Esophagus squamous epithelium (tissue), 5 donors: ENCODE measurements at regions not wholly inside any gene's neighbourhood (a gene's known extent, or its start where the extent isn't known, plus 50 kb on each side); places are given as distances from the start of the nearest gene placed in this dataset.

Experiments
- DNase-seq: peaks from one replicate; lab custom pipeline; 2025; lab: John Stamatoyannopoulos, UW
- H3K27ac ChIP-seq, 4 donors: fragments of 200-600 bp; sonication (generic); one replicate each; pipeline ENCODE4 v1.5.1; 2016 to 2019; ENCODE audit warnings: mild to moderate bottlenecking in 1 of 4
- H3K27me3 ChIP-seq, 4 donors: fragments of 200-600 bp; sonication (generic); 1 replicate in 3 of 4; 2 replicates in 1 of 4; pipeline versions ENCODE4 v1.5.1 to v1.6.0; 2017 to 2021; ENCODE audit warnings: antibody characterized with exemption in 1 of 4
- H3K36me3 ChIP-seq, 3 donors: fragments of 200-600 bp; sonication (generic); one replicate each; pipeline ENCODE4 v1.5.1; 2016 to 2019
- H3K4me1 ChIP-seq, 3 donors: fragments of 200-600 bp; sonication (generic); one replicate each; pipeline ENCODE4 v1.5.1; 2017 to 2019
- H3K4me3 ChIP-seq, 4 donors: fragments of 200-600 bp; sonication (generic); 1 replicate in 3 of 4; 2 replicates in 1 of 4; pipeline ENCODE4 v1.5.1; 2016 to 2019; ENCODE audit warnings: mild to moderate bottlenecking in 2 of 4, moderate library complexity in 1 of 4
- H3K9me3 ChIP-seq, 3 donors: fragments of 200-600 bp; sonication (generic); one replicate each; pipeline ENCODE4 v1.5.1; 2016 to 2019
- POLR2A ChIP-seq, 4 donors: fragments of 450-650 bp; IDR thresholded peaks; one replicate each; pipeline ENCODE4 v1.6.1; 2017; ENCODE audit warnings: antibody characterized with exemption in 4 of 4, mild to moderate bottlenecking in 4 of 4, moderate library complexity in 3 of 4
- WGBS, 2 donors: methylation state at CpG; one replicate each; pipeline ENCODE4 v1.1.5; 2018; 5-methylcytosine and 5-hydroxymethylcytosine counted together
- intact Hi-C: fragments of 100-400 bp; cut with DNase I; formaldehyde crosslinking; loops from one replicate; pipeline ENCODE4 v1.15.0; 2022
- TF ChIP-seq, protein P1 (sequence below), 6 experiments: fragments of 450-650 bp in 4 of 6; fragments of 200-600 bp in 2 of 6; sonication (generic) in 2 of 6; IDR thresholded peaks; one replicate each; pipeline ENCODE4 v1.5.1; 2016 to 2019; ENCODE audit warnings: antibody characterized with exemption in 6 of 6, mild to moderate bottlenecking in 4 of 6, moderate library complexity in 4 of 6
- donor health status: DM: yes; HTN: yes; CAD: no.

- Histone ChIP-seq H3K36me3 (no peaks in the 10 kb centered on the region), H3K4me3 (no peak overlapping the region), H3K4me1 (peaks cover 25 to 76% (median 32%) of the 10 kb centered on the region in 3 donors), H3K9me3 (no peaks in the 10 kb centered on the region), H3K27ac (peak overlapping the region in 3 of 4 donors; percentile 40 to 78 (median 64)), H3K27me3 (no peaks in the 10 kb centered on the region)
- 41 to 61% methylated on average over 5 to 16 of the region's 20 CpGs for WGBS, 2 donors
- TF ChIP-seq, protein P1, sequence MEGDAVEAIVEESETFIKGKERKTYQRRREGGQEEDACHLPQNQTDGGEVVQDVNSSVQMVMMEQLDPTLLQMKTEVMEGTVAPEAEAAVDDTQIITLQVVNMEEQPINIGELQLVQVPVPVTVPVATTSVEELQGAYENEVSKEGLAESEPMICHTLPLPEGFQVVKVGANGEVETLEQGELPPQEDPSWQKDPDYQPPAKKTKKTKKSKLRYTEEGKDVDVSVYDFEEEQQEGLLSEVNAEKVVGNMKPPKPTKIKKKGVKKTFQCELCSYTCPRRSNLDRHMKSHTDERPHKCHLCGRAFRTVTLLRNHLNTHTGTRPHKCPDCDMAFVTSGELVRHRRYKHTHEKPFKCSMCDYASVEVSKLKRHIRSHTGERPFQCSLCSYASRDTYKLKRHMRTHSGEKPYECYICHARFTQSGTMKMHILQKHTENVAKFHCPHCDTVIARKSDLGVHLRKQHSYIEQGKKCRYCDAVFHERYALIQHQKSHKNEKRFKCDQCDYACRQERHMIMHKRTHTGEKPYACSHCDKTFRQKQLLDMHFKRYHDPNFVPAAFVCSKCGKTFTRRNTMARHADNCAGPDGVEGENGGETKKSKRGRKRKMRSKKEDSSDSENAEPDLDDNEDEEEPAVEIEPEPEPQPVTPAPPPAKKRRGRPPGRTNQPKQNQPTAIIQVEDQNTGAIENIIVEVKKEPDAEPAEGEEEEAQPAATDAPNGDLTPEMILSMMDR (IDR thresholded peaks at IDR 0.05): no peak
- TF ChIP-seq POLR2A (IDR thresholded peaks at IDR 0.05): no peak
- DNase-seq: no peak
- intact Hi-C loops: no loop called here
These were observed 242.6 kb upstream of the CIBAR2 start for GRCh38 chr16:85354686-85355514.

DNA sequence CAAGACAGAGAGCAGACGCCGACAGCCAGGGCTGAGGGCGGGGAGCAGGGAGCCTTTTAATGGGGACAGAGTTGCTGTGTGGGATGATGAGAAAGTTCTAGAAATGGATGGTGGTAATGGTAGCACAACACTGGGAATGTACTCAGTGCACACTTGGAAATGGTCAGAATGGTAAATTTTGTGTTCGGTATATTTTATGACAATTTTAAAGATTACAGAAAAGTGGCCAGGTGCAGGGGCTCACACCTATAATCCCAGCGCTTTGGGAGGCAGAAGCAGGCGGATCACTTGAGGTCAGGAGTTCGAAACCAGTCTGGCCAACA lies 243.2 kb upstream of the CIBAR2 start:
- no peaks in the 10 kb centered on the region for H3K36me3 ChIP-seq
- TF ChIP-seq POLR2A (IDR thresholded peaks at IDR 0.05): no peak
- TF ChIP-seq, protein P1 (IDR thresholded peaks at IDR 0.05): no peak
- H3K4me3 ChIP-seq: no peak overlapping the region
- H3K27me3 ChIP-seq: no peaks in the 10 kb centered on the region
- DNase-seq: no peak
- peaks cover 22 to 76% (median 29%) of the 10 kb centered on the region in 3 donors for H3K4me1 ChIP-seq
- H3K27ac ChIP-seq: peak overlapping the region in 1 of 4 donors; percentile 78
- 76 to 85% methylated on average over 5 to 6 of the region's 7 CpGs for WGBS, 2 donors
- intact Hi-C loops: no loop called here
- H3K9me3 ChIP-seq: no peaks in the 10 kb centered on the region

DNA sequence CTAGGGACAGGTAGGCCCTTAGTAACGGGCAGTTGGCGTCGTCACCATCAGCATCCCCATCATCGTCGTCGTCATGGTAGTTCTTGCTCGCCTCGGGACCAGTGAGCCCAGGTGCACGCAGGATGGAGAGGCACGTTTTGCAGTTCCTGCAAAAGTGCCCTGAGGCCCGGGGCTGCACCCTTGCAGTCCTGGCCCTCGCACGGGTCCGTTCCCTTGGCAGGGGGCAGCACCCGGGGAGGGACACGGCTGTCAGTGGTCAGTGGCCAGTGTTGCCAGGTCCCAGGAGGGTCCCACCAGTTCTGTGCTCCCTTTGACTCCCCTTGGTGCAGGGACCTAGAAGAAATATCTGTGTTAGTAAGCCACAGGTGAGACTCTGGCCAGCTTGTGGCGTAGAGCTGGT lies 243.9 kb upstream of the CIBAR2 start:
- no peak for DNase-seq
- WGBS, 2 donors: 93 to 95% methylated on average over 7 to 14 of the region's 17 CpGs
- Histone ChIP-seq H3K4me1 (peaks cover 18 to 75% (median 26%) of the 10 kb centered on the region in 3 donors), H3K36me3 (no peaks in the 10 kb centered on the region), H3K9me3 (no peaks in the 10 kb centered on the region), H3K27me3 (no peaks in the 10 kb centered on the region), H3K4me3 (no peak overlapping the region), H3K27ac (no peak overlapping the region)
- intact Hi-C loops: no loop called here
- no peak for TF ChIP-seq POLR2A (IDR thresholded peaks at IDR 0.05)
- TF ChIP-seq, protein P1 (IDR thresholded peaks at IDR 0.05): no peak

DNA sequence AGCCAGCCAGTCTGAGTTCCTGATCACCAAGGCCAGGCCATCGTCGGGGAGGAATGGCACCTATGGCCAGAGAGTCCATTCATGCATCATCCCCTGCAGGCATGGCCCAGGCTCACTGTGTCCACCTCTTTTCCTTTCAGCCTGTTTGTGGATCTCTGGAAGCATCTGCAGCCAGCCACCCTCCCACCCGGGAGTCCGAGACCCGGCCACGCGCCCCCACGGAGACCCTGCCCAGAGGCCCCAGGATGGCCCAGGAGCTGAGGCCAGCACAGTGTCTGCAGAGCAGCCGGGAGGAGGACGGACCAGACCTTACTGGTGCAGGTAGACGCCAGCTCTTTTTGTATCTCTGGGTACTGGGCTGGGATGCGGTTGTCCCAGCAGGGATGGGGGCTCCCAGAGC lies 245.1 kb upstream of the CIBAR2 start:
- no peaks in the 10 kb centered on the region for H3K9me3 ChIP-seq
- no peaks in the 10 kb centered on the region for H3K36me3 ChIP-seq
- 82 to 98% methylated on average over 4 to 8 of the region's 12 CpGs for WGBS, 2 donors
- no peaks in the 10 kb centered on the region for H3K27me3 ChIP-seq
- TF ChIP-seq, protein P1 (IDR thresholded peaks at IDR 0.05): no peak
- TF ChIP-seq POLR2A (IDR thresholded peaks at IDR 0.05): no peak
- peaks cover 18 to 68% (median 26%) of the 10 kb centered on the region in 3 donors for H3K4me1 ChIP-seq
- H3K4me3 ChIP-seq: no peak overlapping the region
- intact Hi-C loops: no loop called here
- DNase-seq: no peak
- H3K27ac ChIP-seq: no peak overlapping the region

GRCh38 chr16:85357924-85358505 lies 245.7 kb upstream of the CIBAR2 start:
- Histone ChIP-seq H3K4me1 (peaks cover 18 to 63% (median 26%) of the 10 kb centered on the region in 3 donors), H3K27ac (no peak overlapping the region)
- TF ChIP-seq, protein P1 (IDR thresholded peaks at IDR 0.05): no peak
- no peak for TF ChIP-seq POLR2A (IDR thresholded peaks at IDR 0.05)

More at GRCh38 chr16:85357924-85358505, 245.7 kb upstream of the CIBAR2 start:
- Histone ChIP-seq H3K36me3 (no peaks in the 10 kb centered on the region), H3K9me3 (no peaks in the 10 kb centered on the region), H3K4me3 (no peak overlapping the region), H3K27me3 (no peaks in the 10 kb centered on the region)
- no peak for DNase-seq
- intact Hi-C loops: no loop called here
- WGBS, 2 donors: 73 to 76% methylated on average over 3 to 6 of the region's 17 CpGs
